ENCODE measurements at regions not wholly inside any gene's neighbourhood (a gene's known extent, or its start where the extent isn't known, plus 50 kb on each side); places are given as distances from the start of the nearest gene placed in this dataset.

DNA sequence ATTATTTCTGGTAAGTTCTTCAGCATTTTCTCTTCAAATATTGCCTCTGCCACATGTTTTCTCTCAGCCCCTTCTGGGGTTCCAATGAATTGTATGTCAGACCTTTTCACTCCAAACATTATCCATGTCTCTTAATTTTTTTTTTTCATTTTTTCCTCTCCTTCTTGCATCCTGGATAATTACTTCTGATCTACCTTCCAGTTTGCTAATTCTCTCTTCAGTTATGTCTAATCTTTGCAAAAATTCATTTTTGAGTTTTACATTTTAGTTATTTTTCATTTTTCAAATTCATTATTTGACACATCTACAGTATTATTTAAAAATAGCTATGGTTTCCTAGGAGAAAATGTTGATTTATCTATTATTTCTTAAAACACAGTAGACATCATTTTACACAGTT lies 271.7 kb downstream of the TFAP2B start:
- DNase-seq (ENCODE audit: low read depth, low spot score) (no peak), FAIRE-seq (no peak)
- no peak overlapping the region for H3K4me2 ChIP-seq (ENCODE audit: control insufficient read depth, extremely low read depth, insufficient read depth, low read depth, low read length)
- no peak for TF ChIP-seq EZH2 (IDR thresholded peaks at IDR 0.05; ENCODE audit: low read length)
- TF ChIP-seq, protein P1, sequence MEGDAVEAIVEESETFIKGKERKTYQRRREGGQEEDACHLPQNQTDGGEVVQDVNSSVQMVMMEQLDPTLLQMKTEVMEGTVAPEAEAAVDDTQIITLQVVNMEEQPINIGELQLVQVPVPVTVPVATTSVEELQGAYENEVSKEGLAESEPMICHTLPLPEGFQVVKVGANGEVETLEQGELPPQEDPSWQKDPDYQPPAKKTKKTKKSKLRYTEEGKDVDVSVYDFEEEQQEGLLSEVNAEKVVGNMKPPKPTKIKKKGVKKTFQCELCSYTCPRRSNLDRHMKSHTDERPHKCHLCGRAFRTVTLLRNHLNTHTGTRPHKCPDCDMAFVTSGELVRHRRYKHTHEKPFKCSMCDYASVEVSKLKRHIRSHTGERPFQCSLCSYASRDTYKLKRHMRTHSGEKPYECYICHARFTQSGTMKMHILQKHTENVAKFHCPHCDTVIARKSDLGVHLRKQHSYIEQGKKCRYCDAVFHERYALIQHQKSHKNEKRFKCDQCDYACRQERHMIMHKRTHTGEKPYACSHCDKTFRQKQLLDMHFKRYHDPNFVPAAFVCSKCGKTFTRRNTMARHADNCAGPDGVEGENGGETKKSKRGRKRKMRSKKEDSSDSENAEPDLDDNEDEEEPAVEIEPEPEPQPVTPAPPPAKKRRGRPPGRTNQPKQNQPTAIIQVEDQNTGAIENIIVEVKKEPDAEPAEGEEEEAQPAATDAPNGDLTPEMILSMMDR (optimal IDR thresholded peaks at IDR 0.05 in 1 of 3, IDR thresholded peaks at IDR 0.05 in 1 of 3, conservative IDR thresholded peaks at IDR 0.05 in 1 of 3; ENCODE audit: extremely low read depth in 1 of 3, insufficient read depth in 2 of 3, low read length in 3 of 3), result no peak
- no peaks in the 10 kb centered on the region for H3K79me2 ChIP-seq (ENCODE audit: control insufficient read depth, insufficient read depth, low read length)
- no peak overlapping the region for H3K9ac ChIP-seq (ENCODE audit: control insufficient read depth, extremely low read depth, insufficient read depth, low read length)
- H4K20me1 ChIP-seq (ENCODE audit: control insufficient read depth, extremely low read depth, insufficient read depth, low read length), result no peaks in the 10 kb centered on the region
- dilution Hi-C loops (cut with MboI; ENCODE audit: extremely low pct_ligation_motif_present, low sequenced_read_pairs), result no loop called here
- H3K4me3 ChIP-seq (ENCODE audit: control insufficient read depth in 2 of 3, extremely low read depth in 1 of 3, insufficient read depth in 2 of 3, low read depth in 1 of 3, low read length in 3 of 3), result no peak overlapping the region
- H3K36me3 ChIP-seq (ENCODE audit: control insufficient read depth in 2 of 2, extremely low read depth in 1 of 2, insufficient read depth in 2 of 2, low read length in 2 of 2), result no peaks in the 10 kb centered on the region
- no peaks in the 10 kb centered on the region for H3K9me1 ChIP-seq (ENCODE audit: control insufficient read depth, extremely low read depth, insufficient read depth, low read length)
- no peak overlapping the region for H3K27ac ChIP-seq (ENCODE audit: control insufficient read depth, insufficient read depth, low read length)
- no peak overlapping the region for H2AFZ ChIP-seq (ENCODE audit: control insufficient read depth, low read length)
- H3K27me3 ChIP-seq (ENCODE audit: control insufficient read depth, extremely low read depth, insufficient read depth, low read length), result no peaks in the 10 kb centered on the region
- H3K4me1 ChIP-seq (ENCODE audit: control insufficient read depth, extremely low read depth, insufficient read depth, low read length), result no peaks in the 10 kb centered on the region
- H3K9me3 ChIP-seq (ENCODE audit: control insufficient read depth, low read depth, low read length), result no peaks in the 10 kb centered on the region

DNA sequence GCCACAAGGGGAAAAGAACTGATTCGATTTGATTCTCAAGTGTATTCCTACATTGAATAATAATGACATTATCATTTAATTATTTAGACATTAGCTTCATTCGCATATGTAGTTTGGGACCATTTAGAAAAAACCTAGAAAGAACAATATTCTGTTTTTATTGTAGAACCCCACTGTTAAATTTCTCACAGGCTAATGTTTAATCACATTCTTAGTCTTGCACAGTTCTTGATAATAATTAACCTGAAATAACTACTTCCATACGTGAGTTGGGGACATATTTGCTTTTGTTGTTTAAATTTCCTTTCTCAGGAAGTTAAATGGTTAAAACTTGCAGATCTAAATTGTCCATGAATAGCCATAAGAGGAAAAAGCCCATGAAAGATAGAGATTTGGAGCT lies 275.2 kb downstream of the TFAP2B start:
- H3K27me3 ChIP-seq (ENCODE audit: control insufficient read depth, extremely low read depth, insufficient read depth, low read length), result no peaks in the 10 kb centered on the region
- H3K9ac ChIP-seq (ENCODE audit: control insufficient read depth, extremely low read depth, insufficient read depth, low read length), result no peak overlapping the region
- H3K4me1 ChIP-seq (ENCODE audit: control insufficient read depth, extremely low read depth, insufficient read depth, low read length), result no peaks in the 10 kb centered on the region
- no peaks in the 10 kb centered on the region for H3K36me3 ChIP-seq (ENCODE audit: control insufficient read depth in 2 of 2, extremely low read depth in 1 of 2, insufficient read depth in 2 of 2, low read length in 2 of 2)
- H2AFZ ChIP-seq (ENCODE audit: control insufficient read depth, low read length), result no peak overlapping the region
- H3K79me2 ChIP-seq (ENCODE audit: control insufficient read depth, insufficient read depth, low read length), result no peaks in the 10 kb centered on the region
- H3K27ac ChIP-seq (ENCODE audit: control insufficient read depth, insufficient read depth, low read length), result no peak overlapping the region
- no peaks in the 10 kb centered on the region for H4K20me1 ChIP-seq (ENCODE audit: control insufficient read depth, extremely low read depth, insufficient read depth, low read length)
- no peak overlapping the region for H3K4me2 ChIP-seq (ENCODE audit: control insufficient read depth, extremely low read depth, insufficient read depth, low read depth, low read length)
- H3K9me1 ChIP-seq (ENCODE audit: control insufficient read depth, extremely low read depth, insufficient read depth, low read length), result no peaks in the 10 kb centered on the region
- no peak for FAIRE-seq
- dilution Hi-C loops (cut with MboI; ENCODE audit: extremely low pct_ligation_motif_present, low sequenced_read_pairs), result no loop called here
- DNase-seq (ENCODE audit: low read depth, low spot score), result no peak
- no peak overlapping the region for H3K4me3 ChIP-seq (ENCODE audit: control insufficient read depth in 2 of 3, extremely low read depth in 1 of 3, insufficient read depth in 2 of 3, low read depth in 1 of 3, low read length in 3 of 3)
- H3K9me3 ChIP-seq (ENCODE audit: control insufficient read depth, low read depth, low read length), result no peaks in the 10 kb centered on the region
- TF ChIP-seq, protein P1 (optimal IDR thresholded peaks at IDR 0.05 in 1 of 3, IDR thresholded peaks at IDR 0.05 in 1 of 3, conservative IDR thresholded peaks at IDR 0.05 in 1 of 3; ENCODE audit: extremely low read depth in 1 of 3, insufficient read depth in 2 of 3, low read length in 3 of 3), result no peak
- TF ChIP-seq EZH2 (IDR thresholded peaks at IDR 0.05; ENCODE audit: low read length), result no peak

Data from keratinocyte (primary cell).